Nephron progenitor cell (in vitro differentiated cells): ENCODE measurements at regions not wholly inside any gene's neighbourhood (a gene's known extent, or its start where the extent isn't known, plus 50 kb on each side); places are given as distances from the start of the nearest gene placed in this dataset.

Experiments
- DNase-seq: peaks from one replicate; pipeline ENCODE4 v3.0.0; 2021
- H3K27ac Mint-ChIP-seq: 2 replicates; pipeline ENCODE4 v1.8.0; 2021; ENCODE audit warnings: mild to moderate bottlenecking, moderate library complexity, mixed read lengths
- H3K27me3 Mint-ChIP-seq: 2 replicates; pipeline ENCODE4 v1.8.0; 2021; ENCODE audit warnings: mild to moderate bottlenecking, low read depth, mixed read lengths; ENCODE audit not compliant: poor library complexity
- H3K36me3 Mint-ChIP-seq: 2 replicates; pipeline ENCODE4 v1.8.0; 2021; ENCODE audit warnings: low read depth, mixed read lengths
- H3K4me1 Mint-ChIP-seq: 2 replicates; pipeline ENCODE4 v1.8.0; 2021; ENCODE audit warnings: mixed read lengths
- H3K4me3 Mint-ChIP-seq: 2 replicates; pipeline ENCODE4 v1.8.0; 2021; ENCODE audit warnings: mild to moderate bottlenecking, moderate library complexity, mixed read lengths
- H3K9me3 Mint-ChIP-seq: 2 replicates; pipeline ENCODE4 v1.8.0; 2021; ENCODE audit warnings: mild to moderate bottlenecking, moderate library complexity, mixed read lengths
- TF ChIP-seq, protein P1 (sequence below): fragments of 200-600 bp; sonication (generic); IDR thresholded peaks from 2 replicates; pipeline ENCODE4 v1.5.0; 2021; ENCODE audit warnings: antibody characterized with exemption

DNA sequence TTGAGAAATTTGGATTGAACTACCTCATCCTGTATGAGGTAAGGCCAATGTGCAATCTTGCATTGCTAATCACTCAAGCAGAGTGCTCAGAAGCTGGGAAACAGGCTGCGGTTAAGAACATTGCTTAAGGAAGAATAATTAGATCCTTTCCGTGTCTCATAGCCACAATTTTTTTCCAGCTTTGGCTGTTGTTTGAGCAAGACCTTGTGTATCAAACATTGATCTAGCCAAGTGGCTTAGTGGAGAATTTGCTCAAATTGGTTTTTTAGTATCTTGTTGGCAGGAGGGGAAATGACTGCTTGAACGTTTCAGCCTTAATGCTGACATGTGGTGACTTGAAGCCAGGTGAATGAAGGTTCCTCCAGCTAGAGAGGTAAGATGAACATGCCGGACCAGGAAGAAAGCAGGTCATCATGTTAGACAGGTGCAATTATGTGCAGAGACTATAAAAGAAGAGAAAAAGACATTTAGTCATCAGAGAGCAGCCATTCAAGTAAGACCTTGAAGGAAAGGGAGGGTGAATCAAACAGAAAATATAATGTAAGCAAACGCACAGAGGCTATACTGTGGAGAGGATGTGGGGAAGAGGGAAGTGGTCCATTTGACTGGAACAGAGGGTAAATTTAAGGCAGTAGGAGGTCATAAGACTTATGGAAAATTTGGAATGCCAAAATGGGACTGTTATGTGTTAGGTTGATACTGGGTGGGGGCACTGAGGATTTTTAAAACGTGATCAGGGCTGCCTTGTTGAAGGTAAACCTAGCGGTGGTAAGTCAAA lies 98.9 kb upstream of the CYP1B1 start:
- DNase-seq, result no peak
- Mint-ChIP-seq H3K4me3 (no peak overlapping the region), H3K4me1 (peaks cover 31% of the 10 kb centered on the region), H3K36me3 (no peaks in the 10 kb centered on the region), H3K9me3 (peaks cover 12% of the 10 kb centered on the region), H3K27me3 (peaks cover 4% of the 10 kb centered on the region), H3K27ac (no peak overlapping the region)
- TF ChIP-seq, protein P1, sequence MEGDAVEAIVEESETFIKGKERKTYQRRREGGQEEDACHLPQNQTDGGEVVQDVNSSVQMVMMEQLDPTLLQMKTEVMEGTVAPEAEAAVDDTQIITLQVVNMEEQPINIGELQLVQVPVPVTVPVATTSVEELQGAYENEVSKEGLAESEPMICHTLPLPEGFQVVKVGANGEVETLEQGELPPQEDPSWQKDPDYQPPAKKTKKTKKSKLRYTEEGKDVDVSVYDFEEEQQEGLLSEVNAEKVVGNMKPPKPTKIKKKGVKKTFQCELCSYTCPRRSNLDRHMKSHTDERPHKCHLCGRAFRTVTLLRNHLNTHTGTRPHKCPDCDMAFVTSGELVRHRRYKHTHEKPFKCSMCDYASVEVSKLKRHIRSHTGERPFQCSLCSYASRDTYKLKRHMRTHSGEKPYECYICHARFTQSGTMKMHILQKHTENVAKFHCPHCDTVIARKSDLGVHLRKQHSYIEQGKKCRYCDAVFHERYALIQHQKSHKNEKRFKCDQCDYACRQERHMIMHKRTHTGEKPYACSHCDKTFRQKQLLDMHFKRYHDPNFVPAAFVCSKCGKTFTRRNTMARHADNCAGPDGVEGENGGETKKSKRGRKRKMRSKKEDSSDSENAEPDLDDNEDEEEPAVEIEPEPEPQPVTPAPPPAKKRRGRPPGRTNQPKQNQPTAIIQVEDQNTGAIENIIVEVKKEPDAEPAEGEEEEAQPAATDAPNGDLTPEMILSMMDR, result no peak

- Mint-ChIP-seq H3K27me3 (peaks cover 4% of the 10 kb centered on the region), H3K9me3 (peaks cover 12% of the 10 kb centered on the region), H3K36me3 (no peaks in the 10 kb centered on the region), H3K4me1 (peaks cover 28% of the 10 kb centered on the region), H3K4me3 (no peak overlapping the region), H3K27ac (peak overlapping the region; percentile 23)
- TF ChIP-seq, protein P1, result no peak
- no peak for DNase-seq
These were observed 98.2 kb upstream of the CYP1B1 start for GRCh38 chr2:38174131-38174530.

- TF ChIP-seq, protein P1, result no peak
- DNase-seq, result no peak
- Mint-ChIP-seq H3K27me3 (peaks cover 4% of the 10 kb centered on the region), H3K9me3 (peaks cover 12% of the 10 kb centered on the region), H3K27ac (no peak overlapping the region), H3K4me3 (no peak overlapping the region), H3K36me3 (no peaks in the 10 kb centered on the region), H3K4me1 (peaks cover 24% of the 10 kb centered on the region)
These were observed 97.7 kb upstream of the CYP1B1 start for GRCh38 chr2:38173683-38174082.

DNA sequence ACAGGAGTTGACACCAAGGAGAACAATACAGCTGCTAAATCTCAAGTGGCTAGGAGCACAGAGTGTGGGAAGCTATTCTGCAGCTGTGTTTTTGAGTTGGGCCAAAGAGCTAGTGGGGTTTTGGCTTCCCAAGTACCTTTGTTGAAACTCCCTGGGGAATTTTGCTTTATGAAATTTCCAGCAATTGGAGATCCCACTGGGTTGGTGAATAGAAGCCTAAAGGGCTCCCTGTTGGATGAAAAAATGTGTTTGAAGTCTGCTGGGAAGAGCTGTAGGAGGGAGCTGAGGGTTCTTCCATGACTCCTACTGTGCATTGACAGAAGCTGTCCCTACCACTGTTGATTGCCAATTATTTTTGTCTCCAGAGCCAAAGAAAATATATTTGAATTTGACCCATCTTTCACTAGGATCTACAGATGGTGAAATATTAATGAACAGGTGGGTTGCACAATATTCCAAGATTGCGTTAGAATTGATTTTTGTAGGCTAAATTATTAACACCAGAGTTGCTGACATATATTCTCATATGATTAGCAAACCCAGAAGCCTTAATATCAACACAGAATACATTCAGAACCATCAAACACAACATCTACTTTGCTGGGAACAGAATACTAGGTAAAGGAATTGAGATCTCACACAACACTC lies 95.4 kb upstream of the CYP1B1 start:
- H3K27ac Mint-ChIP-seq, result no peak overlapping the region
- DNase-seq, result no peak
- no peak overlapping the region for H3K4me3 Mint-ChIP-seq
- no peaks in the 10 kb centered on the region for H3K36me3 Mint-ChIP-seq
- peaks cover 16% of the 10 kb centered on the region for H3K4me1 Mint-ChIP-seq
- H3K9me3 Mint-ChIP-seq, result peaks cover 12% of the 10 kb centered on the region
- peaks cover 7% of the 10 kb centered on the region for H3K27me3 Mint-ChIP-seq
- TF ChIP-seq, protein P1, result no peak

DNA sequence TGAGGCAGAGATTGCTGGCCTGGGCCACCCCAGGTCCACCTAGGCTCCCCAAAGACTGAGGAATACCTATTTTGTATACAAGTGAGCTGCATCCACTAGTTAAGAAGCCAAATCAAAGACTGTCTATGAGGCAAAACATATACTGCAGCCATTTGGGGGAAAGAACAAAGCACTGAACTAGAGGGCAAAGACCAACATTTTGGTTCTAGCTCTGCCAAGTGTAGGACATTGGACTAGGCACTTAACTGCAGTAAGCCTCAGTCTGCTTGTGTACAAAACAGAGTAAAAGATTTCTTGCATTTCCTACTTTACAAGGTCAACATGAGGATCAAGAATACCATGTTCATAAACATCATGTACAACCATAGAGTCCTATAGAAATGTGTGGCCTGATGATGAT lies 94.8 kb upstream of the CYP1B1 start:
- no peaks in the 10 kb centered on the region for H3K36me3 Mint-ChIP-seq
- TF ChIP-seq, protein P1, result no peak
- no peak for DNase-seq
- peaks cover 21% of the 10 kb centered on the region for H3K4me1 Mint-ChIP-seq
- H3K27ac Mint-ChIP-seq, result no peak overlapping the region
- H3K9me3 Mint-ChIP-seq, result peaks cover 12% of the 10 kb centered on the region
- H3K4me3 Mint-ChIP-seq, result no peak overlapping the region
- peaks cover 7% of the 10 kb centered on the region for H3K27me3 Mint-ChIP-seq
